MM.1S (cell line): ENCODE measurements at regions not wholly inside any gene's neighbourhood (a gene's known extent, or its start where the extent isn't known, plus 50 kb on each side); places are given as distances from the start of the nearest gene placed in this dataset.

Experiments used
- EZH2 ChIP-seq: fragments of 300-600 bp; sonication (generic); optimal IDR thresholded peaks from 2 replicates; pipeline ENCODE3; 2017; ENCODE audit warnings: low read depth, mild to moderate bottlenecking, antibody characterized with exemption, low read length, mixed read lengths
- EZH2phosphoT487 ChIP-seq: fragments of 300-600 bp; sonication (generic); IDR thresholded peaks from 2 replicates; pipeline ENCODE4 v1.6.1; 2018; ENCODE audit warnings: antibody characterized with exemption, low read length
- TF ChIP-seq, protein P1 (sequence below): fragments of 300-600 bp; sonication (generic); IDR thresholded peaks from 2 replicates; pipeline ENCODE4 v1.5.1; 2016; ENCODE audit warnings: antibody characterized with exemption, low read length, mixed read lengths

DNA sequence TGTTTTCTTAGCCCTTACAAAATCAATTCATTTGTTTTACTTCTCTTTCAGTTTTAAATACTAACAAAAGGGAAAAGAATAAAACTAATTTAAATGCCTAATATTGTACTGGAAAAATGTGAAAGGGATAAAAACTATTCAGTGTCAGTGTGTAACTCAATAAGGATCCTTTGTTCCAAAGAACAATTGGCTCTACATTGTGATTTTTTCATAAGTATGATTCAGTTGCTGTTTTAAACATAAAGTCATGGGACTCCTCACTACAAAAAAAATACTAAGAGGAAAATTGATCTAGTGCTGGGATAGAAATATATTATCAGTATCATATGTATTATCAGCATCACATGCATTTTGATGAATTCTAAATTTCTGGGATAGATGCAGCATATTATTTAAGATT lies 199.4 kb upstream of the TRAM1L1 start:
- TF ChIP-seq, protein P1, sequence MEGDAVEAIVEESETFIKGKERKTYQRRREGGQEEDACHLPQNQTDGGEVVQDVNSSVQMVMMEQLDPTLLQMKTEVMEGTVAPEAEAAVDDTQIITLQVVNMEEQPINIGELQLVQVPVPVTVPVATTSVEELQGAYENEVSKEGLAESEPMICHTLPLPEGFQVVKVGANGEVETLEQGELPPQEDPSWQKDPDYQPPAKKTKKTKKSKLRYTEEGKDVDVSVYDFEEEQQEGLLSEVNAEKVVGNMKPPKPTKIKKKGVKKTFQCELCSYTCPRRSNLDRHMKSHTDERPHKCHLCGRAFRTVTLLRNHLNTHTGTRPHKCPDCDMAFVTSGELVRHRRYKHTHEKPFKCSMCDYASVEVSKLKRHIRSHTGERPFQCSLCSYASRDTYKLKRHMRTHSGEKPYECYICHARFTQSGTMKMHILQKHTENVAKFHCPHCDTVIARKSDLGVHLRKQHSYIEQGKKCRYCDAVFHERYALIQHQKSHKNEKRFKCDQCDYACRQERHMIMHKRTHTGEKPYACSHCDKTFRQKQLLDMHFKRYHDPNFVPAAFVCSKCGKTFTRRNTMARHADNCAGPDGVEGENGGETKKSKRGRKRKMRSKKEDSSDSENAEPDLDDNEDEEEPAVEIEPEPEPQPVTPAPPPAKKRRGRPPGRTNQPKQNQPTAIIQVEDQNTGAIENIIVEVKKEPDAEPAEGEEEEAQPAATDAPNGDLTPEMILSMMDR: no peak
- TF ChIP-seq EZH2phosphoT487 (no peak), EZH2 (no peak)
